HCT116 (cell line): ENCODE measurements at regions not wholly inside any gene's neighbourhood (a gene's known extent, or its start where the extent isn't known, plus 50 kb on each side); places are given as distances from the start of the nearest gene placed in this dataset.

Experiments
- ATAC-seq: fragments of 200-7000 bp; cut with Tn5 transposase; 2 replicates; pipeline ENCODE4 v1.9.1; 2020; ENCODE audit warnings: mild to moderate bottlenecking, moderate library complexity
- BruUV-seq: library from RNA; stranded (reverse); fragments of 400-500 nt; replicated peaks from 2 replicates; lab custom pipeline; 2021; lab: Mats Ljungman, UMichigan
- CTCF ChIA-PET: fragments of 300-600 bp; sonication (Branson Sonifier 250); formaldehyde crosslinking; loops from one replicate; lab custom pipeline; 2021; ENCODE audit warnings: antibody characterized with exemption; lab: Charles Lee
- POLR2A ChIA-PET: fragments of 300-600, 350-600 bp; sonication (Branson Sonifier 250); formaldehyde crosslinking; loops from one replicate; lab custom pipeline; 2021; ENCODE audit warnings: antibody characterized with exemption; lab: Charles Lee
- RAD21 ChIA-PET, 2 experiments: fragments of 300-600 bp; sonication (Branson Sonifier 250); formaldehyde crosslinking; loops; one replicate each; lab custom pipeline; 2023; ENCODE audit warnings: low total read pairs in 2 of 2; ENCODE audit not compliant: uncharacterized antibody in 2 of 2, unreplicated experiment in 2 of 2, low non-redundant PET in 1 of 2; lab: Charles Lee
- DNase-seq: peaks from one replicate; pipeline ENCODE4 v3.0.0-alpha.2; 2010; ENCODE audit warnings: low read depth, low spot score
- H2AFZ ChIP-seq: fragments of 200-600 bp; shearing (Covaris generic), sonication (generic); 2 replicates; pipeline ENCODE4 v1.6.1; 2017; ENCODE audit warnings: low read depth, mixed run types, mixed read lengths, antibody characterized with exemption, low read length; ENCODE audit not compliant: poor library complexity, severe bottlenecking
- H3K27ac ChIP-seq: 2 replicates; pipeline ENCODE4 v1.5.1; 2012; ENCODE audit warnings: low read depth, low read length
- H3K27me3 ChIP-seq: fragments of 200-600 bp; sonication (generic); 2 replicates; pipeline ENCODE4 v1.6.1; 2016; ENCODE audit warnings: mixed run types, low read length, mixed read lengths; ENCODE audit not compliant: insufficient read depth
- H3K36me3 ChIP-seq, 2 experiments: fragments of 200-500 bp in 1 of 2; fragments of 200-600 bp in 1 of 2; sonication (Bioruptor generic) in 1 of 2; sonication (generic) in 1 of 2; 2 replicates each; pipeline versions ENCODE4 v1.5.1 to v1.6.1; 2014 to 2016; ENCODE audit warnings: low read length in 2 of 2, inconsistent platforms in 1 of 2, mixed read lengths in 1 of 2, mixed run types in 1 of 2; ENCODE audit not compliant: insufficient read depth in 2 of 2, control insufficient read depth in 1 of 2
- H3K4me1 ChIP-seq, 2 experiments: fragments of 200-600 bp in 1 of 2; sonication (generic) in 1 of 2; 2 replicates each; pipeline versions ENCODE4 v1.5.1 to v1.6.1; 2012 to 2017; ENCODE audit warnings: low read length in 2 of 2, inconsistent platforms in 1 of 2, mild to moderate bottlenecking in 1 of 2, mixed read lengths in 1 of 2, mixed run types in 1 of 2, moderate library complexity in 1 of 2; ENCODE audit not compliant: insufficient read depth in 2 of 2, control insufficient read depth in 1 of 2
- H3K4me2 ChIP-seq: fragments of 200-600 bp; sonication (generic); 2 replicates; pipeline ENCODE4 v1.6.1; 2017; ENCODE audit warnings: mixed run types, low read length, mixed read lengths
- H3K4me3 ChIP-seq, 2 experiments: fragments of 200-600 bp in 1 of 2; sonication (generic) in 1 of 2; replicated peaks in 1 of 2; 2 replicates each; pipeline ENCODE4 v1.5.1; 2011 to 2016; ENCODE audit warnings: low read length in 2 of 2, control low read depth in 1 of 2, low read depth in 1 of 2, mild to moderate bottlenecking in 1 of 2, mixed read lengths in 1 of 2, mixed run types in 1 of 2
- H3K79me2 ChIP-seq: fragments of 200-600 bp; sonication (generic); 2 replicates; pipeline ENCODE4 v1.6.1; 2017; ENCODE audit warnings: mild to moderate bottlenecking, mixed run types, low read length, moderate library complexity, mixed read lengths; ENCODE audit not compliant: insufficient read depth
- H3K9ac ChIP-seq: fragments of 200-600 bp; sonication (generic); 2 replicates; pipeline ENCODE4 v1.6.1; 2016; ENCODE audit warnings: low read length, mixed read lengths
- H3K9me2 ChIP-seq: fragments of 200-600 bp; sonication (generic), shearing (Covaris generic); 2 replicates; pipeline ENCODE4 v1.6.1; 2017; ENCODE audit warnings: mixed run types, mild to moderate bottlenecking, moderate library complexity; ENCODE audit not compliant: insufficient read depth
- H3K9me3 ChIP-seq, 2 experiments: fragments of 200-500 bp in 1 of 2; fragments of 200-600 bp in 1 of 2; sonication (Bioruptor generic) in 1 of 2; sonication (generic) in 1 of 2; 2 replicates each; pipeline ENCODE4 v1.6.1; 2014 to 2017; ENCODE audit warnings: low read length in 2 of 2, mixed read lengths in 2 of 2, inconsistent platforms in 1 of 2, low read depth in 1 of 2, mild to moderate bottlenecking in 1 of 2, mixed run types in 1 of 2, moderate library complexity in 1 of 2; ENCODE audit not compliant: control insufficient read depth in 1 of 2, insufficient read depth in 1 of 2
- H4K20me1 ChIP-seq: fragments of 200-600 bp; sonication (generic), shearing (Covaris generic); 2 replicates; pipeline ENCODE4 v1.6.1; 2017; ENCODE audit warnings: mixed run types, mild to moderate bottlenecking, moderate library complexity; ENCODE audit not compliant: insufficient read depth
- CBX3 ChIP-seq: IDR thresholded peaks from 2 replicates; pipeline ENCODE4 v1.6.1; 2012; ENCODE audit warnings: low read depth
- CEBPB ChIP-seq: IDR thresholded peaks from 2 replicates; pipeline ENCODE4 v1.6.1; 2012; ENCODE audit warnings: low read depth
- CTCF ChIP-seq, 3 experiments: fragments of 200-600 bp in 1 of 3; sonication (generic) in 1 of 3; IDR thresholded peaks in 2 of 3; conservative IDR thresholded peaks in 1 of 3; 2 replicates each; pipeline ENCODE4 v1.5.1; 2012 to 2017; ENCODE audit warnings: low read depth in 2 of 3, low read length in 2 of 3, antibody characterized with exemption in 1 of 3, borderline replicate concordance in 1 of 3, control low read depth in 1 of 3, mild to moderate bottlenecking in 1 of 3, mixed read lengths in 1 of 3, mixed run types in 1 of 3, moderate library complexity in 1 of 3; ENCODE audit not compliant: insufficient read depth in 1 of 3
- EGR1 ChIP-seq: IDR thresholded peaks from 2 replicates; pipeline ENCODE4 v1.6.1; 2012; ENCODE audit warnings: low read depth
- ELF1 ChIP-seq: IDR thresholded peaks from 2 replicates; pipeline ENCODE4 v1.6.1; 2012; ENCODE audit warnings: low read depth, borderline replicate concordance
- EZH2 ChIP-seq: fragments of 200-600 bp; sonication (generic); IDR thresholded peaks from 2 replicates; pipeline ENCODE4 v1.6.1; 2017; ENCODE audit warnings: antibody characterized with exemption, mixed run types
- EZH2phosphoT487 ChIP-seq: fragments of 200-600 bp; IDR thresholded peaks from 2 replicates; pipeline ENCODE4 v1.6.1; 2018; ENCODE audit warnings: antibody characterized with exemption, borderline replicate concordance
- JUND ChIP-seq: IDR thresholded peaks from 2 replicates; pipeline ENCODE4 v1.6.1; 2012
- REST ChIP-seq: IDR thresholded peaks from 2 replicates; pipeline ENCODE4 v1.6.1; 2012; ENCODE audit warnings: low read depth
- SIN3A ChIP-seq: IDR thresholded peaks from 2 replicates; pipeline ENCODE4 v1.6.1; 2012; ENCODE audit warnings: low read depth
- SP1 ChIP-seq: IDR thresholded peaks from 2 replicates; pipeline ENCODE4 v1.6.1; 2012; ENCODE audit warnings: low read depth
- SRF ChIP-seq: IDR thresholded peaks from 2 replicates; pipeline ENCODE4 v1.6.1; 2012; ENCODE audit warnings: low read depth
- TCF7L2 ChIP-seq: IDR thresholded peaks from 2 replicates; pipeline ENCODE4 v1.7.0; 2011; ENCODE audit warnings: borderline replicate concordance, inconsistent platforms; ENCODE audit not compliant: insufficient read depth, insufficient read length; ENCODE audit errors: extremely low read depth
- YY1 ChIP-seq: IDR thresholded peaks from 2 replicates; pipeline ENCODE4 v1.6.1; 2011; ENCODE audit warnings: low read length, low read depth, moderate library complexity, mild to moderate bottlenecking; ENCODE audit not compliant: insufficient replicate concordance; ENCODE audit errors: extremely low read depth
- ZBTB33 ChIP-seq: IDR thresholded peaks from 2 replicates; pipeline ENCODE4 v1.6.1; 2011; ENCODE audit warnings: mild to moderate bottlenecking, low read length, moderate library complexity; ENCODE audit not compliant: insufficient replicate concordance; ENCODE audit errors: extremely low read depth
- ZFX ChIP-seq: fragments of 450-650 bp; IDR thresholded peaks from 2 replicates; pipeline ENCODE4 v1.6.1; 2017
- ZNF274 ChIP-seq: fragments of 200-500 bp; sonication (Bioruptor generic); IDR thresholded peaks from 2 replicates; pipeline ENCODE4 v1.6.1; 2014; ENCODE audit warnings: mild to moderate bottlenecking, low read depth, low read length, inconsistent platforms
- intact Hi-C: fragments of 100-400 bp; cut with micrococcal nuclease; formaldehyde crosslinking; loops from 2 replicates; pipeline ENCODE4 v1.10.0; 2022
- TF ChIP-seq, protein P1 (sequence below): IDR thresholded peaks from 2 replicates; pipeline ENCODE4 v1.6.1; 2012
- TF ChIP-seq, protein P2 (sequence below): IDR thresholded peaks from 2 replicates; pipeline ENCODE4 v1.6.1; 2012

DNA sequence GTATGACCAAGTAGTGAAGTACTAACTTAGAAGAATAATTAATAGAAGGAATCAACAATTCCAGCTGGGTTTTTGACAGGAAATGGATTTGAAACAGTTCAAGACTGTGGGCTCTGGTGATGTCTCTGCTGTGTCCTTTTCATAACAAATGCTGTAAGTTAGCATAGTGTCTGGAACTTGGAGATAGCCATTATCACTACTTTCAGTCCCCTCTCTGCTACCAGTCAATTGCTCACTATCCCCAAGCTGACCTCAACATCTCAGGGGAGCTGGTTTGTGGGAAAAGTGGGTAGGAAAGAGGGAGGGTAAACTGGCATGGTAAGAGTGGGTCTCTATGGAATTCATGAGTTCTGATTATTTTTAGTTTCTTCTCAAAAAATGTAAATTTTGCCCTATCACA, 231.4 kb upstream of the MID1 start:
- DNase-seq (no peak), ATAC-seq (no peak)
- H3K36me3 ChIP-seq: no peaks in the 10 kb centered on the region
- ChIA-PET CTCF (no interaction called here), RAD21 (no interaction called here), POLR2A (no interaction called here)
- H3K9me3 ChIP-seq: no peaks in the 10 kb centered on the region
- TF ChIP-seq TCF7L2: no peak
- no peak for TF ChIP-seq CBX3
- TF ChIP-seq, protein P1, sequence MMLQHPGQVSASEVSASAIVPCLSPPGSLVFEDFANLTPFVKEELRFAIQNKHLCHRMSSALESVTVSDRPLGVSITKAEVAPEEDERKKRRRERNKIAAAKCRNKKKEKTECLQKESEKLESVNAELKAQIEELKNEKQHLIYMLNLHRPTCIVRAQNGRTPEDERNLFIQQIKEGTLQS: no peak
- no peak for TF ChIP-seq JUND
- no peak for TF ChIP-seq EZH2
- no peak for TF ChIP-seq ZBTB33
- no peak for TF ChIP-seq ELF1
- TF ChIP-seq SIN3A: no peak
- no peak for TF ChIP-seq SP1
- TF ChIP-seq SRF: no peak
- TF ChIP-seq, protein P2, sequence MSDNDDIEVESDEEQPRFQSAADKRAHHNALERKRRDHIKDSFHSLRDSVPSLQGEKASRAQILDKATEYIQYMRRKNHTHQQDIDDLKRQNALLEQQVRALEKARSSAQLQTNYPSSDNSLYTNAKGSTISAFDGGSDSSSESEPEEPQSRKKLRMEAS: no peak
- no peak for TF ChIP-seq REST
- TF ChIP-seq EGR1: no peak
- no peak for TF ChIP-seq CEBPB
- no peak for TF ChIP-seq YY1
- no peak for TF ChIP-seq ZNF274
- no peak for TF ChIP-seq ZFX
- TF ChIP-seq CTCF (IDR thresholded peaks at IDR 0.05 in 2 of 3, conservative IDR thresholded peaks at IDR 0.05 in 1 of 3; ENCODE audit: borderline replicate concordance in 1 of 3, insufficient read depth in 1 of 3, low read depth in 2 of 3, low read length in 2 of 3): no peak
- no peak for TF ChIP-seq EZH2phosphoT487
- H3K9ac ChIP-seq: no peak overlapping the region
- no peaks in the 10 kb centered on the region for H3K27me3 ChIP-seq
- intact Hi-C loops: no loop called here
- no peak overlapping the region for H3K4me2 ChIP-seq
- H3K4me1 ChIP-seq: no peaks in the 10 kb centered on the region
- no peaks in the 10 kb centered on the region for H4K20me1 ChIP-seq
- BruUV-seq: no TSS peak
- H2AFZ ChIP-seq: no peak overlapping the region
- H3K27ac ChIP-seq: no peak overlapping the region
- H3K79me2 ChIP-seq: no peaks in the 10 kb centered on the region
- H3K9me2 ChIP-seq: no peaks in the 10 kb centered on the region
- no peak overlapping the region for H3K4me3 ChIP-seq
